ENCODE measurements at regions not wholly inside any gene's neighbourhood (a gene's known extent, or its start where the extent isn't known, plus 50 kb on each side); places are given as distances from the start of the nearest gene placed in this dataset.

GRCh38 chr14:87334997-87335685, 657.8 kb downstream of the GALC start:
- TF ChIP-seq CTCF (conservative IDR thresholded peaks at IDR 0.05; ENCODE audit: low read depth in 2 of 2), result peak; percentile 55 to 61
- TF ChIP-seq REST (IDR thresholded peaks at IDR 0.05; ENCODE audit: unreplicated experiment), result no peak
- TF ChIP-seq EZH2phosphoT487 (IDR thresholded peaks at IDR 0.05; ENCODE audit: unreplicated experiment), result no peak
- TF ChIP-seq STAT1 (IDR thresholded peaks at IDR 0.05; ENCODE audit: unreplicated experiment), result no peak
- no peak for TF ChIP-seq JUNB (IDR thresholded peaks at IDR 0.05; ENCODE audit: unreplicated experiment)
- TF ChIP-seq POLR2AphosphoS5 (IDR thresholded peaks at IDR 0.05; ENCODE audit: low read depth), result no peak

Measured in GM23338 (cell line).